ENCODE measurements at regions not wholly inside any gene's neighbourhood (a gene's known extent, or its start where the extent isn't known, plus 50 kb on each side); places are given as distances from the start of the nearest gene placed in this dataset.

DNA sequence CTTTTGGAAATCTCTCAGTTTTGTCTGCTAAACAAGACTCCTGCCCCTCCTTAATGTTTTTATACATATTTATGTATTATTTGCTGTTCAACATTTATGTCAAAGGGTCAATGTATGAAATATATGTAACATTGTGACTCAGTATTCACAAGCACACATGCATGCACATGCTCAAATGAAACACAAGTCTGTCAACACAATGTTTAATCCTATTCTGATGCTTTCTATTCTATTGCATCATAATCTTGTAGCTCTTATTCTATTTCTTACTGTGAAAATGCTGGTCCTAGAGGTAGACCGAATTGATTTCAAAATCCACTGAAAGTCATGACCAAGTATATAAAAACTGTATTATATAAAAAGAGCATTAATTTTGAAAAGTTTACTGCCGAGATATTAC is 1463.3 kb downstream of the C4orf33 start:
- TF ChIP-seq MIER1 (IDR thresholded peaks at IDR 0.05; ENCODE audit: low read depth) (no peak), ZBTB1 (CRISPR knock-in tag; IDR thresholded peaks at IDR 0.05; ENCODE audit: borderline replicate concordance, low read depth) (no peak), EP400 (IDR thresholded peaks at IDR 0.05) (no peak), SMARCE1 (IDR thresholded peaks at IDR 0.05) (no peak), EHMT2 (IDR thresholded peaks at IDR 0.05) (no peak), POLR2A (conservative IDR thresholded peaks at IDR 0.05) (no peak)
